HepG2 (cell line): ENCODE measurements at regions not wholly inside any gene's neighbourhood (a gene's known extent, or its start where the extent isn't known, plus 50 kb on each side); places are given as distances from the start of the nearest gene placed in this dataset.

ENCODE experiments used
- ATAC-seq: fragments of 200-7000 bp; cut with Tn5 transposase; 3 replicates; pipeline ENCODE4 v1.9.1; 2020; ENCODE audit warnings: mild to moderate bottlenecking, moderate library complexity
- BruUV-seq: library from RNA; stranded (reverse); fragments of 400-500 nt; replicated peaks from 2 replicates; lab custom pipeline; 2021; lab: Mats Ljungman, UMichigan
- CTCF ChIA-PET: fragments of 300-600 bp; formaldehyde crosslinking; extraction: SDS; loops from one replicate; lab custom pipeline; 2021; ENCODE audit warnings: low total read pairs, inconsistent platforms, low intra/inter-chr PET ratio; lab: Yijun Ruan, JAX
- POLR2A ChIA-PET: fragments of 350-600 bp; sonication (Branson Sonifier 250); formaldehyde crosslinking; loops from one replicate; lab custom pipeline; 2020; ENCODE audit warnings: antibody characterized with exemption, inconsistent platforms; lab: Yijun Ruan, JAX
- DNase-seq: peaks from one replicate; pipeline ENCODE4 v3.0.0-alpha.2; 2015; ENCODE audit warnings: low spot score
- FAIRE-seq: peaks from 3 replicates; lab custom pipeline; 2011; peaks lifted over from hg19 to GRCh38; lab: Jason Lieb, UNC
- H2AFZ ChIP-seq: one replicate; pipeline ENCODE4 v1.6.1; 2011; ENCODE audit warnings: low read length, inconsistent platforms
- H3K27ac ChIP-seq: fragments of 300-600 bp; 3 replicates; pipeline ENCODE4 v1.8.0; 2011; ENCODE audit warnings: mixed run types, mild to moderate bottlenecking, mixed read lengths, low read length, inconsistent platforms; ENCODE audit not compliant: insufficient read depth; ENCODE audit errors: extremely low read length
- H3K27me3 ChIP-seq, 2 experiments: fragments of 200-600 bp in 1 of 2; 2 replicates in 1 of 2; 3 replicates in 1 of 2; pipeline versions ENCODE4 v1.6.0 to v1.8.0; 2011; ENCODE audit warnings: low read length in 2 of 2, mild to moderate bottlenecking in 2 of 2, moderate library complexity in 2 of 2, inconsistent platforms in 1 of 2; ENCODE audit not compliant: insufficient read depth in 2 of 2, control insufficient read depth in 1 of 2
- H3K36me3 ChIP-seq, 2 experiments: fragments of 200-600 bp in 1 of 2; replicated peaks in 1 of 2; 2 replicates in 1 of 2; 3 replicates in 1 of 2; pipeline versions ENCODE4 v1.5.1 to v1.8.0; 2011; ENCODE audit warnings: low read length in 2 of 2, inconsistent platforms in 1 of 2; ENCODE audit not compliant: insufficient read depth in 2 of 2, control insufficient read depth in 1 of 2
- H3K4me1 ChIP-seq: 2 replicates; pipeline ENCODE4 v1.5.1; 2012; ENCODE audit warnings: low read length, inconsistent platforms; ENCODE audit not compliant: insufficient read depth
- H3K4me2 ChIP-seq: 2 replicates; pipeline ENCODE4 v1.6.0; 2011; ENCODE audit warnings: low read depth, low read length, inconsistent platforms
- H3K4me3 ChIP-seq, 3 experiments: fragments of 200-600 bp in 1 of 3; sonication (generic), shearing (Covaris generic) in 1 of 3; replicated peaks in 1 of 3; 2 replicates each; pipeline ENCODE4 v1.5.1; 2011 to 2016; ENCODE audit warnings: low read length in 3 of 3, inconsistent platforms in 2 of 3, low read depth in 2 of 3, mild to moderate bottlenecking in 2 of 3, control low read depth in 1 of 3, mixed read lengths in 1 of 3; ENCODE audit not compliant: insufficient read depth in 1 of 3
- H3K79me2 ChIP-seq: one replicate; pipeline ENCODE4 v1.6.1; 2011; ENCODE audit warnings: low read length, inconsistent platforms; ENCODE audit not compliant: insufficient read depth
- H3K9ac ChIP-seq: 2 replicates; pipeline ENCODE4 v1.6.0; 2011; ENCODE audit warnings: mild to moderate bottlenecking, low read depth, low read length, inconsistent platforms; ENCODE audit not compliant: insufficient read depth
- H3K9me3 ChIP-seq: 2 replicates; pipeline ENCODE4 v1.5.1; 2012; ENCODE audit warnings: mild to moderate bottlenecking, low read length
- H4K20me1 ChIP-seq: 2 replicates; pipeline ENCODE4 v1.6.0; 2011; ENCODE audit warnings: inconsistent platforms, mild to moderate bottlenecking, low read length, moderate library complexity; ENCODE audit not compliant: insufficient read depth
- BORCS8-MEF2B ChIP-seq: sonication (generic); formaldehyde crosslinking; IDR thresholded peaks from 2 replicates; pipeline ENCODE4 v1.8.0; 2022; ENCODE audit warnings: mild to moderate bottlenecking, missing genetic modification reagents
- BRCA1 ChIP-seq: sonication (generic); formaldehyde crosslinking; IDR thresholded peaks from 2 replicates; pipeline ENCODE4 v1.4.0; 2020; ENCODE audit warnings: missing genetic modification reagents
- PLRG1 ChIP-seq: fragments of 450-650 bp; conservative IDR thresholded peaks from 2 replicates; pipeline ENCODE4 v1.6.1; 2016
- ZBTB1 ChIP-seq: sonication (generic); formaldehyde crosslinking; IDR thresholded peaks from 2 replicates; pipeline ENCODE4 v1.4.0; 2020; ENCODE audit warnings: missing genetic modification reagents, borderline replicate concordance
- ZFP36L1 ChIP-seq: sonication (generic); formaldehyde crosslinking; IDR thresholded peaks from 2 replicates; pipeline ENCODE4 v1.8.0; 2022; ENCODE audit warnings: mild to moderate bottlenecking, missing genetic modification reagents, moderate library complexity
- ZNF292 ChIP-seq: sonication (generic); formaldehyde crosslinking; IDR thresholded peaks from 2 replicates; pipeline ENCODE4 v1.8.1; 2022; ENCODE audit warnings: mild to moderate bottlenecking, low read depth, missing genetic modification reagents, borderline replicate concordance
- ZNF354B ChIP-seq: sonication (generic); formaldehyde crosslinking; IDR thresholded peaks from 2 replicates; pipeline ENCODE4 v1.8.0; 2022; ENCODE audit warnings: mild to moderate bottlenecking, missing genetic modification reagents
- ZNF367 ChIP-seq: sonication (generic); formaldehyde crosslinking; IDR thresholded peaks from 2 replicates; pipeline ENCODE4 v1.4.0; 2020; ENCODE audit warnings: missing genetic modification reagents, borderline replicate concordance
- ZNF468 ChIP-seq: sonication (generic); formaldehyde crosslinking; IDR thresholded peaks from 2 replicates; pipeline ENCODE4 v1.8.0; 2022; ENCODE audit warnings: mild to moderate bottlenecking, moderate library complexity, missing genetic modification reagents
- WGBS: methylation state at CpG from one replicate; pipeline ENCODE4 v1.1.6; 2017; ENCODE audit warnings: low lambda C conversion rate; 5-methylcytosine and 5-hydroxymethylcytosine counted together
- in situ Hi-C: cut with HindIII; loops from 2 replicates; pipeline ENCODE4 v1.10.0; 2017; ENCODE audit warnings: low pct_unique_long_range_greater_than_20kb; ENCODE audit not compliant: extremely low pct_ligation_motif_present
- intact Hi-C: fragments of 100-400 bp; cut with micrococcal nuclease; formaldehyde crosslinking; loops from one replicate; pipeline ENCODE4 v1.10.0; 2022; ENCODE audit not compliant: unreplicated experiment
- TF ChIP-seq, protein P1 (sequence below): sonication (generic); formaldehyde crosslinking; IDR thresholded peaks from 2 replicates; pipeline ENCODE4 v1.8.0; 2022; ENCODE audit warnings: mild to moderate bottlenecking, missing genetic modification reagents

DNA sequence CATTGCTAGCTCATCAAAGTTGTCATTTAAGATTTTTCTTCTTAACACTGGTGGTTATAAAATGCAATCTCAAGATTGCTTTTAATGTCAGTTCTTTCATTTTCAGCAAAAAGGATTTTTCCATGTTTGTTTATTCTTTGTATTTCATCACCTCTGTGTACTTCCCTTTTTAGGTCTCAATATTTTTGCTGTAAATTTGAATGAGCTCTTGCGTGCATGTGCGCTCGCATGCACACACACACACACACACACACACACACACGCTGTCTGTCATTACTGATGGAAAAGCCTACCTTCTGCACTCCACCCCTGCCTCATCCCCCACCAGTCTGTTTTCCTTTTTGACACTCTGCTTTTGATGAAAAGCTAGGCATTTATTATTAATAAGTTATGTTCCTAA lies 85.3 kb upstream of the FYN start:
- DNase-seq: no peak
- CTCF ChIA-PET: no interaction called here
- TF ChIP-seq BORCS8-MEF2B (CRISPR knock-in tag): no peak
- TF ChIP-seq BRCA1 (CRISPR knock-in tag): no peak
- no peak for TF ChIP-seq PLRG1
- TF ChIP-seq ZNF468 (CRISPR knock-in tag): no peak
- TF ChIP-seq ZNF292 (CRISPR knock-in tag): no peak
- TF ChIP-seq, protein P1, sequence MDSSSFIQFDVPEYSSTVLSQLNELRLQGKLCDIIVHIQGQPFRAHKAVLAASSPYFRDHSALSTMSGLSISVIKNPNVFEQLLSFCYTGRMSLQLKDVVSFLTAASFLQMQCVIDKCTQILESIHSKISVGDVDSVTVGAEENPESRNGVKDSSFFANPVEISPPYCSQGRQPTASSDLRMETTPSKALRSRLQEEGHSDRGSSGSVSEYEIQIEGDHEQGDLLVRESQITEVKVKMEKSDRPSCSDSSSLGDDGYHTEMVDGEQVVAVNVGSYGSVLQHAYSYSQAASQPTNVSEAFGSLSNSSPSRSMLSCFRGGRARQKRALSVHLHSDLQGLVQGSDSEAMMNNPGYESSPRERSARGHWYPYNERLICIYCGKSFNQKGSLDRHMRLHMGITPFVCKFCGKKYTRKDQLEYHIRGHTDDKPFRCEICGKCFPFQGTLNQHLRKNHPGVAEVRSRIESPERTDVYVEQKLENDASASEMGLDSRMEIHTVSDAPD (CRISPR knock-in tag): no peak
- no peak for TF ChIP-seq ZFP36L1 (CRISPR knock-in tag)
- TF ChIP-seq ZNF354B (CRISPR knock-in tag): no peak
- no peak for TF ChIP-seq ZBTB1
- TF ChIP-seq ZNF367 (CRISPR knock-in tag): no peak
- Histone ChIP-seq H3K4me2 (no peak overlapping the region), H4K20me1 (no peaks in the 10 kb centered on the region), H3K27ac (no peak overlapping the region), H3K4me3 (no peak overlapping the region), H3K4me1 (no peaks in the 10 kb centered on the region), H3K79me2 (no peaks in the 10 kb centered on the region), H3K36me3 (no peaks in the 10 kb centered on the region), H2AFZ (no peak overlapping the region), H3K9me3 (no peaks in the 10 kb centered on the region), H3K9ac (no peak overlapping the region), H3K27me3 (peaks cover 0 to 8% of the 10 kb centered on the region in 2 experiments; a peak in 2 of 5 replicates)
- in situ Hi-C loops: no loop called here
- intact Hi-C loops: no loop called here
- no TSS peak for BruUV-seq
- no peak for ATAC-seq
- POLR2A ChIA-PET: no interaction called here
- FAIRE-seq: no peak
- 84% methylated on average over 4 of the region's 4 CpGs for whole genome bisulfite sequencing
